H1 (cell line): ENCODE measurements at regions not wholly inside any gene's neighbourhood (a gene's known extent, or its start where the extent isn't known, plus 50 kb on each side); places are given as distances from the start of the nearest gene placed in this dataset.

Experiments used
- CHD2 ChIP-seq: IDR thresholded peaks from 2 replicates; pipeline ENCODE4 v1.6.1; 2012; ENCODE audit warnings: low read length, improper control_type of control experiment
- CREB1 ChIP-seq: IDR thresholded peaks from 2 replicates; pipeline ENCODE4 v1.6.1; 2012; ENCODE audit warnings: inconsistent platforms
- E2F6 ChIP-seq: IDR thresholded peaks from 2 replicates; pipeline ENCODE4 v1.6.1; 2012; ENCODE audit warnings: inconsistent platforms
- ZNF274 ChIP-seq: IDR thresholded peaks from 2 replicates; pipeline ENCODE4 v1.7.0; 2012; ENCODE audit warnings: low read length, borderline replicate concordance; ENCODE audit errors: extremely low read depth

- TF ChIP-seq ZNF274, result no peak
- no peak for TF ChIP-seq CHD2
- no peak for TF ChIP-seq CREB1
- TF ChIP-seq E2F6, result no peak
Measured at GRCh38 chr2:82283075-82283474, 1978.5 kb upstream of the LRRTM1 start.
